Left lobe of liver (tissue), 2 donors: ENCODE measurements at regions not wholly inside any gene's neighbourhood (a gene's known extent, or its start where the extent isn't known, plus 50 kb on each side); places are given as distances from the start of the nearest gene placed in this dataset.
"Not testable (repeated sequence)": the region's sequence is repeated elsewhere in the genome, so short reads cannot be mapped to it uniquely, and the experiment has no call there.

Source experiments
- ATAC-seq: fragments of 200-7000 bp; cut with Tn5 transposase; one replicate; pipeline ENCODE4 v1.9.1; 2020; ENCODE audit warnings: mild to moderate bottlenecking, moderate library complexity
- DNase-seq: peaks from one replicate; pipeline ENCODE4 v3.0.0-alpha.2; 2020; ENCODE audit warnings: low spot score
- donor health status: DM: no; HTN: no; CAD: no; lungs with moderate emphysema.
- donor health status: DM: no; HTN: yes; CAD: no.

- DNase-seq, result no peak
Observed at GRCh38 chr3:153539263-153539662, 377.2 kb downstream of the RAP2B start.

GRCh38 chr3:153545471-153545870 is 383.4 kb downstream of the RAP2B start:
- no peak for DNase-seq
- ATAC-seq, result no peak

More at GRCh38 chr3:153539263-153539662, 377.2 kb downstream of the RAP2B start:
- ATAC-seq, result no peak

GRCh38 chr3:153547970-153548369 is 385.9 kb downstream of the RAP2B start:
- DNase-seq, result no peak
- ATAC-seq, result no peak

GRCh38 chr3:153549686-153550085 is 387.7 kb downstream of the RAP2B start:
- ATAC-seq, DNase-seq: not testable (repeated sequence)

DNA sequence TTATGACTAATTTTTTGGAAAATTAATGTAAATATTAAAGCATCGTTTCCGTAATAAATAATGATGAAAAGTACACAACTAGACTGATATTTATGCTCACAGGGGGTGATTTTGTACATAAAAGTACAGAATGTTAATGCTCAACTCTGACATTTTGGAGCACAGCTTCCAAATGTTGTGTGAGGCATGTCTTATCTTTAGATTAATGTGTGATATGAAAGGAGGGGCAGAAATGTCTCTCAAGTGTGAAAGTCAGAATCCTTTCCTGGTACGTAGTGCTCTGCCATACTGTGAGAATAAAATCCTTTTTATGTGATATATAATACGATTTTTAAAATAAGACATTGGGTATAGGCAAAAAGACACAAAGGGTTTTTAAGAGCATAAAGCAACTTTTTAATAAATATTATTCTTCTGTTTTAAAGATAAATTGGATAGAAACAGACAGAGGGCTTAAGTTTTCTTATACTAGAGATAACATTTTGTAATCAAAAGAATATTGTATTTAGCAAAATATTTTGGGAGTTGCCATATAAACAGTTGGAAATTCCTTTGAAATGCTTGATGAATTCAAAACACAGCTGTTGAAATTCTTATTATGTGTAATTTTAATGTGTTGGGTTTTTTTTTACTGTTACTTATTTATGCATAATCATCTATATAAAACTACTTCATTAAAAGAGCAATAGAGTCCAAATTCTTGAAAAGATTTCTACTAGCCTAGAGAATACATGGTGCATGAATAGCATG is 389.7 kb downstream of the RAP2B start:
- ATAC-seq, result no peak

GRCh38 chr3:153552887-153553604 is 391.0 kb downstream of the RAP2B start:
- ATAC-seq (peak; percentile 26), DNase-seq (no peak)

More for the DNA sequence above, 389.7 kb downstream of the RAP2B start:
- no peak for DNase-seq

DNA sequence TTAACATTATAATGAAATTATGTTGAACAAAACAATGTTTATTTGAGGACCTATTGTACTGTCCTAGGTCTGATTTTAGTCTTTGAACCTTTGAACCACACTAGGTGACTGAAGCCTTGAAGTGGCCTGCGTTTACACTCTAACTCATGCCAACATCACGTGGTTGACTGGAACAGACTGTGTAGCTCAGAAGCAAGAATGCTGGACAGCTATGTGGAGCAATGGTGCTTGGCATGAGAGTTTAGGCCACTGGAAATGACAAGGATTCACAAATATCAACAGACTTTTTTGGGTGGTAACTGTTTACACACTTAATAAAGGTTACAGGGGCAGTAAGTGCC is 391.5 kb downstream of the RAP2B start:
- ATAC-seq, result peak; percentile 83
- DNase-seq, result peak; percentile 45

GRCh38 chr3:153555919-153556318 is 393.9 kb downstream of the RAP2B start:
- ATAC-seq (no peak), DNase-seq (no peak)

GRCh38 chr3:153559366-153559765 is 397.3 kb downstream of the RAP2B start:
- DNase-seq, ATAC-seq: not testable (repeated sequence)

- DNase-seq (no peak), ATAC-seq (no peak)
Observed at GRCh38 chr3:153567011-153567410, 405.0 kb downstream of the RAP2B start.

DNA sequence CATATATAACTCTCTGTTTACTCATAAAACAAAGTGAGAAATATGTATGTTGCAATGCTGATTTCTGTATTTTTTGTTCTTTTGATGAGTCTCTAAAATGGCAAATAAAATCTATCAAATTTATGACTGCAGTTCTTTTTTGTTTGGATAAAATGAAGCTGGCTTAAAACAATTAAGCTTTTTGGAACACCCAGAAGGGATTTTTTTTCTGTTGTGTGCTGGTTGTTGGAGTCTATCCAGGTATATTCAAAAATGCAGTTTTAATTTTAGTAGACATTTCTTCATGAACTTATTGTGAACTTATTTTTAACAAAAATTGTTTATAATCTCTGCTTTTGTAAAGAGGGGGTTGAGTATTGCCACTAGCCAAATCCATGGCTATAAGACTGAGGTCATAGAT is 405.5 kb downstream of the RAP2B start:
- DNase-seq, result no peak
- ATAC-seq, result no peak

- not testable (repeated sequence) for ATAC-seq, DNase-seq
Observed at GRCh38 chr3:153570481-153570880, 408.5 kb downstream of the RAP2B start.

- no peak for DNase-seq
- ATAC-seq, result no peak
Observed at GRCh38 chr3:153572165-153572564, 410.1 kb downstream of the RAP2B start.

DNA sequence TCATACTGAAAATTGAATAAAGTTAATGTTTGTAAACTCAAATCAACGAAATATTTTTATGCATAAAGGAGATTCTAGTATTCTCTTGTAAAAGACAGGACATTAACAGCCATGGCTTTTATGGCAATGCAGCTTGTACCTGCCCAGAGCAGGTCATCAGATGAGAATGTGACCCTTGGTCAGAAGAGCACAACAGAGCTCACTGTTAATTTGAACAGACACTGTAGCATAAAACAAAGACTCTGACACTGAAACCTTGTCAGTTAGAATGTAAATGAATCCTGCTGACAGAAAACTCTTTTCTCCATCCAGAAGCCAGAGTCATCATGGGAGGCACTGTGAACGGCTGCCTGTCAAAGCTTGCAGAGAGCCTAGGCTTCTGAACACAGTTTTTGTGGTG is 410.6 kb downstream of the RAP2B start:
- no peak for ATAC-seq

DNA sequence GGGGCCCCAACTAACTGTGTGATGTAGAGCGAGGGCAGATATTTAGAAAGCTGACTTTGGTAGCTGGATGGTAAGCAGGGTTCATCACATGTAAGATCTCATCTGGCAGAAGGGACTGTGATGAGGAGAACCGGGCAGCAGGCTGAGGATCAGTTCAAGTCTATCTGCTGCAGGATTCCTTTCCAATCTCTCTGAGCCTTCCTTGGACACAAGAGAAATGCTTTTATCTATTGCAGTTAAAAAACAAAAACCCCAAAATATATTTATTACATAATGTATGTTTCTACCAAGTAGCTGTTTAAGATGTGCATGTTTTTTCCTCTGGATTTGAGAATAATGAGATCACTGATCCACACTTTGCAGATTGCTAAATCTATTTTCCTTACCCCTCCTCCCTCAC is 411.5 kb downstream of the RAP2B start:
- ATAC-seq, result no peak

More for the DNA sequence above, 410.6 kb downstream of the RAP2B start:
- no peak for DNase-seq

DNA sequence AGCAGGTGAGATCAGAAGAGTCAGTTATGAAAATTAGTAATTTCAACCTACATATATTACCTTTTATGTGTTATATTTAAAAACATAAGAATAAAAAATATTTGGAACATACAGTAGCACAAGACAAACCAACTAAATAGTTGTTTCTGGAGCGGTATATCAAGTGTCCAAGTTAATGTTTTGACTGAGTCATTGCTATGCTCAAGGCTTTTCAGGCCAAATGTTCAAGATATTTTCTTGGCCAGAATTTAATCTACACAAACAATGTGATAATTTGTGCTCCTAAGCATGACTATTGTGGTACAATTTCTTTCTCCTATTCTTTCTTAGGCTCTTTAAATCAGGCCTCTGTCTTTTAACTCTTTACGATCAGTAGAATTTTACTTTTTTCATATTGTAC is 412.4 kb downstream of the RAP2B start:
- DNase-seq, result no peak
- ATAC-seq, result no peak

More for the DNA sequence above, 411.5 kb downstream of the RAP2B start:
- DNase-seq, result no peak

GRCh38 chr3:153577059-153577736 is 415.2 kb downstream of the RAP2B start:
- no peak for DNase-seq
- ATAC-seq, result no peak

DNA sequence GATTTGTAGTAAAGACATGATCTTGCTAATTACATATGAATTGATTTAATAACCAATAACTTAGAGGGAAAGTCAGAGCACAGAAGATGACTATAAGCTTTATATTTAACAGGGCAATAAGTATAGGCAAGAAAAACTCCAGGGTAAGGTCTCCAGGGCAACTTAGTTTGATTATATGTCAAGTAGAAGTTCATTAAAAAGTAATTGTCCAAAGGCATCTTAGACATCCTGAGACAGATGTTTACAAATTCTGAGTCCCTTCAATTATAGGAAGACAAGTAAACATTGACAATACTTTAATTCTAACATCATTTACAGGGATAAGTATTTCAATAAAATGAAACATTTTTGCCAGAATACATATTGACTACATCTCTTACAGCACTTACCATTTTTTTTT is 416.0 kb downstream of the RAP2B start:
- no peak for ATAC-seq

DNA sequence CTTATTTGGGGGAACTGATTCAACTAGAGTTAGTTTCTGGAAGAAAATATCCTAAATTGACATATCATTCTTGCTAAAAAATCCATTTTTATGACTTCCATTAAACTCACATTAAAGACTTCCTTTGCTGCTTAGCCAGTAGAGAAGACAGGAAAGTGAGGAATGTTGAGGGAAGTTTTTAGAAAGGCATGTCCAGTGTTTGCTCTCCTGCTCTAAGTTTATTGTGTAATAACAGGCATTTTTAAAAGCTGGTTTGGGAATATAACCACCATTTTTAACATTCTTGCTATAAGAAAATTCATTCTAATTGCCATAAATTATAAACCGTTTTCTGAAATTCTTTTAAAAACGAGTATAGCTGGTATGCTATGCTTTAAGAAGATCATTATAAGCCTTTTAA is 428.0 kb downstream of the RAP2B start:
- DNase-seq, result no peak
- ATAC-seq, result no peak

More for the DNA sequence above, 416.0 kb downstream of the RAP2B start:
- DNase-seq, result no peak

DNA sequence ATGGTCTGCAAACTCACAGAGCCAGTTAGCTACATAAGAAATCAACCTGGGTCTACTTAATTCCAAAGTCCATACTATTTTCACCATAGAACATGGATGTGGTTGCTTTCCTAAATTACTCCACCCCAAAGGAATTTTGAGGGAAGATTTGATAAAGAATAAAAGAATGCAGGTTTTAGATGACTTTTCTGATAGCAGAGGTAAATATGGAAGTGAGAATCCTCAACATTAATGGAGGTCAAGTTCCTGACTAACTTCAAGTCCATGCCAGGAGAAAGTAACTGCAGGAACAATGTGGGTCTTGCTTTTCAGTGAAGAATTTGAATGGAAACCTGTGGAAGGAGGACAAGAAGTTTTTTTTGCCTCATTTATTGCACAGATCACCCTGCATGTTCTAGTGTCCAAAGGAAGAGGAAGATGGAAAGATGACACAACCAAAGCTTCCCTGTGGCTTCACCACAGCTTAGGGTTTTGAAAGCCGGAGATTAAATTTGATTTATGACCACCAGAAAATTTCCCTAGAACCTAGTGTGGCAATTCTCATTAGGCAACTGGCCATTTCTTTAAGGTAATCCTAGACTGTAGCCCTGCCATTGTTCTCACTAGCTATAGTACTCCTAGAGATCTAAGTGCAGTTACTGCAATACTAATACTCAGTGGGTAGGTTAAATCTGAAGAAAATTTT is 429.7 kb downstream of the RAP2B start:
- ATAC-seq, result no peak
- DNase-seq, result no peak

DNA sequence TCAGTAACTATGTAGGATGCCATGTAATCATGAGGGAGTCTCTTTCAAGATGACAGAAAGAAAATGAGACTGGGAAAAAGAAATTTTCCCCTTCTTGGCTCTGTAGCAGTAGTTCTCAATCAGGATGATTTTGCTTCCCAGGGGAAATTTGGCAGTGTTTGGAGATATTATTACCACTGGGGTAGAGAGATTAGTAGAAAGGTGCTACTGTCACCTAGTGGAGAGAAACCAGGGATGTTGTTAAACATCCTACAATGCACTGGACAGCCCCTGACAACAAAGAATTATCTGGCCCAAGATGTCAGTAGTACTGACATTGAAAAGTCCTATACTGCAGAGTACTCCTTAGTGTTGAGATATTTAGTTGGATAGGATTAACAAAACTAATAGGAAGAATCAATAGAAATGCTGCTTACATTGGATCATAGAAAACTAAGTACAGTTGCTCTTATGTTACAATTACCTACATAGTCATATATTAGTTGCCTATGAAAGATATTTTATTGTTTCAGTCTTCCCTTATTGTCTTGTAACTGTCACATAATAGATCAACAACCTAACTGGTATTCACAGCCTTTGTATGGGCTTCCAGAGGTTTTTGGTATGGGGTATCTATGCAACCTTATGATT is 433.3 kb downstream of the RAP2B start:
- peak; percentile 54 for ATAC-seq

More for the DNA sequence above, 433.3 kb downstream of the RAP2B start:
- DNase-seq, result no peak
